GM19238 (cell line): ENCODE measurements at regions not wholly inside any gene's neighbourhood (a gene's known extent, or its start where the extent isn't known, plus 50 kb on each side); places are given as distances from the start of the nearest gene placed in this dataset.

Experiments used
- DNase-seq: peaks from one replicate; pipeline ENCODE4 v3.0.0; 2011; ENCODE audit warnings: low spot score; ENCODE audit not compliant: insufficient read length

- no peak for DNase-seq
These were observed 587.8 kb upstream of the PCDH20 start for GRCh38 chr13:62003452-62003851.

GRCh38 chr13:61994174-61994573, 578.5 kb upstream of the PCDH20 start:
- no peak for DNase-seq

GRCh38 chr13:61989978-61990377, 574.3 kb upstream of the PCDH20 start:
- no peak for DNase-seq

- no peak for DNase-seq
These were observed 573.2 kb upstream of the PCDH20 start for GRCh38 chr13:61988810-61989209.

- DNase-seq = no peak
These were observed 559.4 kb upstream of the PCDH20 start for GRCh38 chr13:61975001-61975400.

- DNase-seq = no peak
These were observed 550.1 kb upstream of the PCDH20 start for GRCh38 chr13:61965756-61966155.

- DNase-seq = no peak
These were observed 545.3 kb upstream of the PCDH20 start for GRCh38 chr13:61960981-61961380.

- DNase-seq = no peak
These were observed 538.4 kb upstream of the PCDH20 start for GRCh38 chr13:61954092-61954491.

- DNase-seq = no peak
These were observed 535.2 kb upstream of the PCDH20 start for GRCh38 chr13:61950828-61951227.

- no peak for DNase-seq
These were observed 528.8 kb upstream of the PCDH20 start for GRCh38 chr13:61944329-61944929.

- no peak for DNase-seq
These were observed 520.1 kb upstream of the PCDH20 start for GRCh38 chr13:61935710-61936109.

GRCh38 chr13:61927648-61928047, 512.0 kb upstream of the PCDH20 start:
- no peak for DNase-seq

GRCh38 chr13:61918841-61919240, 503.2 kb upstream of the PCDH20 start:
- no peak for DNase-seq

GRCh38 chr13:61916483-61916882, 500.8 kb upstream of the PCDH20 start:
- no peak for DNase-seq

GRCh38 chr13:61913183-61913582, 497.5 kb upstream of the PCDH20 start:
- no peak for DNase-seq

GRCh38 chr13:61908906-61909615, 493.4 kb upstream of the PCDH20 start:
- no peak for DNase-seq

- no peak for DNase-seq
These were observed 489.4 kb upstream of the PCDH20 start for GRCh38 chr13:61905054-61905453.

GRCh38 chr13:61901946-61902541, 486.4 kb upstream of the PCDH20 start:
- DNase-seq = no peak

GRCh38 chr13:61900033-61900432, 484.4 kb upstream of the PCDH20 start:
- DNase-seq = no peak

- DNase-seq = no peak
These were observed 482.6 kb upstream of the PCDH20 start for GRCh38 chr13:61898207-61898606.

- DNase-seq = no peak
These were observed 475.8 kb upstream of the PCDH20 start for GRCh38 chr13:61891401-61891800.

GRCh38 chr13:61884830-61885229, 469.2 kb upstream of the PCDH20 start:
- no peak for DNase-seq
